ENCODE measurements at regions not wholly inside any gene's neighbourhood (a gene's known extent, or its start where the extent isn't known, plus 50 kb on each side); places are given as distances from the start of the nearest gene placed in this dataset.

GRCh38 chr1:96355521-96355920, 366.1 kb upstream of the PTBP2 start:
- no peak for DNase-seq (ENCODE audit: low spot score in 2 of 2)
- no peak overlapping the region for H3K4me3 ChIP-seq
- no peaks in the 10 kb centered on the region for H3K9me3 ChIP-seq
- in situ Hi-C loops (cut with MboI; ENCODE audit: low sequenced_read_pairs), result no loop called here
- no peaks in the 10 kb centered on the region for H3K36me3 ChIP-seq (replicated peaks)
- peaks cover 2% of the 10 kb centered on the region; the same call in 1 of the 2 replicates for H3K4me1 ChIP-seq
- no peaks in the 10 kb centered on the region for H3K27me3 ChIP-seq (ENCODE audit: low read depth)

GRCh38 chr1:96355961-96356360, 365.6 kb upstream of the PTBP2 start:
- H3K36me3 ChIP-seq (replicated peaks), result no peaks in the 10 kb centered on the region
- in situ Hi-C loops (cut with MboI; ENCODE audit: low sequenced_read_pairs), result no loop called here
- no peaks in the 10 kb centered on the region for H3K27me3 ChIP-seq (ENCODE audit: low read depth)
- H3K9me3 ChIP-seq, result no peaks in the 10 kb centered on the region
- no peak for DNase-seq (ENCODE audit: low spot score in 2 of 2)
- no peak overlapping the region for H3K4me3 ChIP-seq
- H3K4me1 ChIP-seq, result peaks cover 2% of the 10 kb centered on the region; the same call in 1 of the 2 replicates

- DNase-seq (ENCODE audit: low spot score in 2 of 2), result no peak
- Histone ChIP-seq H3K9me3 (no peaks in the 10 kb centered on the region), H3K36me3 (replicated peaks) (no peaks in the 10 kb centered on the region), H3K27me3 (ENCODE audit: low read depth) (no peaks in the 10 kb centered on the region), H3K4me3 (no peak overlapping the region), H3K4me1 (peaks cover 2% of the 10 kb centered on the region; the same call in 1 of the 2 replicates)
- in situ Hi-C loops (cut with MboI; ENCODE audit: low sequenced_read_pairs), result no loop called here
These were observed 364.3 kb upstream of the PTBP2 start for GRCh38 chr1:96357141-96357765.

- no peaks in the 10 kb centered on the region for H3K9me3 ChIP-seq
- no peak for DNase-seq (ENCODE audit: low spot score in 2 of 2)
- in situ Hi-C loops (cut with MboI; ENCODE audit: low sequenced_read_pairs), result no loop called here
- H3K27me3 ChIP-seq (ENCODE audit: low read depth), result no peaks in the 10 kb centered on the region
- no peaks in the 10 kb centered on the region for H3K36me3 ChIP-seq (replicated peaks)
- H3K4me1 ChIP-seq, result peaks cover 2% of the 10 kb centered on the region; the same call in 1 of the 2 replicates
- H3K4me3 ChIP-seq, result no peak overlapping the region
These were observed 363.5 kb upstream of the PTBP2 start for GRCh38 chr1:96358057-96358456.

- H3K4me1 ChIP-seq, result peaks cover 10% of the 10 kb centered on the region
- no peaks in the 10 kb centered on the region for H3K27me3 ChIP-seq (ENCODE audit: low read depth)
- no peaks in the 10 kb centered on the region for H3K36me3 ChIP-seq (replicated peaks)
- no peaks in the 10 kb centered on the region for H3K9me3 ChIP-seq
- no peak overlapping the region for H3K4me3 ChIP-seq
- in situ Hi-C loops (cut with MboI; ENCODE audit: low sequenced_read_pairs), result no loop called here
- no peak for DNase-seq (ENCODE audit: low spot score in 2 of 2)
These were observed 361.4 kb upstream of the PTBP2 start for GRCh38 chr1:96360036-96360795.

GRCh38 chr1:96361271-96361856, 360.2 kb upstream of the PTBP2 start:
- Histone ChIP-seq H3K27me3 (ENCODE audit: low read depth) (no peaks in the 10 kb centered on the region), H3K9me3 (no peaks in the 10 kb centered on the region), H3K4me1 (peaks cover 16% of the 10 kb centered on the region), H3K36me3 (replicated peaks) (no peaks in the 10 kb centered on the region), H3K4me3 (no peak overlapping the region)
- in situ Hi-C loops (cut with MboI; ENCODE audit: low sequenced_read_pairs), result no loop called here
- no peak for DNase-seq (ENCODE audit: low spot score in 2 of 2)

GRCh38 chr1:96361961-96362360, 359.6 kb upstream of the PTBP2 start:
- H3K4me1 ChIP-seq, result peaks cover 22% of the 10 kb centered on the region
- in situ Hi-C loops (cut with MboI; ENCODE audit: low sequenced_read_pairs), result no loop called here
- H3K36me3 ChIP-seq (replicated peaks), result no peaks in the 10 kb centered on the region
- no peak overlapping the region for H3K4me3 ChIP-seq
- no peak for DNase-seq (ENCODE audit: low spot score in 2 of 2)
- no peaks in the 10 kb centered on the region for H3K9me3 ChIP-seq
- H3K27me3 ChIP-seq (ENCODE audit: low read depth), result no peaks in the 10 kb centered on the region

- Histone ChIP-seq H3K4me3 (no peak overlapping the region), H3K4me1 (peaks cover 23% of the 10 kb centered on the region), H3K36me3 (replicated peaks) (no peaks in the 10 kb centered on the region), H3K9me3 (no peaks in the 10 kb centered on the region), H3K27me3 (ENCODE audit: low read depth) (no peaks in the 10 kb centered on the region)
- in situ Hi-C loops (cut with MboI; ENCODE audit: low sequenced_read_pairs), result no loop called here
- DNase-seq (ENCODE audit: low spot score in 2 of 2), result no peak
These were observed 359.0 kb upstream of the PTBP2 start for GRCh38 chr1:96362623-96363022.

GRCh38 chr1:96363826-96364225, 357.8 kb upstream of the PTBP2 start:
- H3K9me3 ChIP-seq, result no peaks in the 10 kb centered on the region
- no peaks in the 10 kb centered on the region for H3K27me3 ChIP-seq (ENCODE audit: low read depth)
- in situ Hi-C loops (cut with MboI; ENCODE audit: low sequenced_read_pairs), result no loop called here
- peaks cover 23% of the 10 kb centered on the region for H3K4me1 ChIP-seq
- H3K4me3 ChIP-seq, result no peak overlapping the region
- H3K36me3 ChIP-seq (replicated peaks), result no peaks in the 10 kb centered on the region
- no peak for DNase-seq (ENCODE audit: low spot score in 2 of 2)

- in situ Hi-C loops (cut with MboI; ENCODE audit: low sequenced_read_pairs), result no loop called here
- peaks cover 23% of the 10 kb centered on the region for H3K4me1 ChIP-seq
- H3K4me3 ChIP-seq, result no peak overlapping the region
- no peaks in the 10 kb centered on the region for H3K36me3 ChIP-seq (replicated peaks)
- DNase-seq (ENCODE audit: low spot score in 2 of 2), result no peak
- no peaks in the 10 kb centered on the region for H3K27me3 ChIP-seq (ENCODE audit: low read depth)
- H3K9me3 ChIP-seq, result no peaks in the 10 kb centered on the region
These were observed 357.0 kb upstream of the PTBP2 start for GRCh38 chr1:96364576-96364975.

- Histone ChIP-seq H3K4me1 (peaks cover 21% of the 10 kb centered on the region), H3K27me3 (ENCODE audit: low read depth) (no peaks in the 10 kb centered on the region)
These were observed 356.5 kb upstream of the PTBP2 start for GRCh38 chr1:96365076-96365475.

GRCh38 chr1:96365596-96366390, 355.8 kb upstream of the PTBP2 start:
- in situ Hi-C loops (cut with MboI; ENCODE audit: low sequenced_read_pairs), result no loop called here

More at GRCh38 chr1:96365076-96365475, 356.5 kb upstream of the PTBP2 start:
- in situ Hi-C loops (cut with MboI; ENCODE audit: low sequenced_read_pairs), result no loop called here
- H3K9me3 ChIP-seq, result no peaks in the 10 kb centered on the region
- H3K4me3 ChIP-seq, result no peak overlapping the region
- H3K36me3 ChIP-seq (replicated peaks), result no peaks in the 10 kb centered on the region
- DNase-seq (ENCODE audit: low spot score in 2 of 2), result peak; percentile 14 to 35

GRCh38 chr1:96366516-96366915, 355.1 kb upstream of the PTBP2 start:
- no peaks in the 10 kb centered on the region for H3K9me3 ChIP-seq
- no peak overlapping the region for H3K4me3 ChIP-seq
- peaks cover 21% of the 10 kb centered on the region for H3K4me1 ChIP-seq
- no peaks in the 10 kb centered on the region for H3K36me3 ChIP-seq (replicated peaks)
- in situ Hi-C loops (cut with MboI; ENCODE audit: low sequenced_read_pairs), result no loop called here
- no peaks in the 10 kb centered on the region for H3K27me3 ChIP-seq (ENCODE audit: low read depth)
- DNase-seq (ENCODE audit: low spot score in 2 of 2), result no peak

More at GRCh38 chr1:96365596-96366390, 355.8 kb upstream of the PTBP2 start:
- no peaks in the 10 kb centered on the region for H3K36me3 ChIP-seq (replicated peaks)
- no peaks in the 10 kb centered on the region for H3K9me3 ChIP-seq
- H3K4me3 ChIP-seq, result no peak overlapping the region
- no peak for DNase-seq (ENCODE audit: low spot score in 2 of 2)
- no peaks in the 10 kb centered on the region for H3K27me3 ChIP-seq (ENCODE audit: low read depth)
- H3K4me1 ChIP-seq, result peaks cover 21% of the 10 kb centered on the region

Measured in HAP-1 (cell line).